Activated CD4-positive, alpha-beta T cell treated with anti-CD3 and anti-CD28 coated beads, Interleukin-2, Interleukin-4, amounts not matched to agents 100 ng/mL and 50 ng/mL, durations not matched to agents 16 hours and 8 hours (primary cell): ENCODE measurements at regions not wholly inside any gene's neighbourhood (a gene's known extent, or its start where the extent isn't known, plus 50 kb on each side); places are given as distances from the start of the nearest gene placed in this dataset.
"Not testable (repeated sequence)": the region's sequence is repeated elsewhere in the genome, so short reads cannot be mapped to it uniquely, and the experiment has no call there.

Experiments
- DNase-seq: peaks from one replicate; pipeline ENCODE4 v3.0.0-alpha.2; 2020; ENCODE audit warnings: low spot score

DNA sequence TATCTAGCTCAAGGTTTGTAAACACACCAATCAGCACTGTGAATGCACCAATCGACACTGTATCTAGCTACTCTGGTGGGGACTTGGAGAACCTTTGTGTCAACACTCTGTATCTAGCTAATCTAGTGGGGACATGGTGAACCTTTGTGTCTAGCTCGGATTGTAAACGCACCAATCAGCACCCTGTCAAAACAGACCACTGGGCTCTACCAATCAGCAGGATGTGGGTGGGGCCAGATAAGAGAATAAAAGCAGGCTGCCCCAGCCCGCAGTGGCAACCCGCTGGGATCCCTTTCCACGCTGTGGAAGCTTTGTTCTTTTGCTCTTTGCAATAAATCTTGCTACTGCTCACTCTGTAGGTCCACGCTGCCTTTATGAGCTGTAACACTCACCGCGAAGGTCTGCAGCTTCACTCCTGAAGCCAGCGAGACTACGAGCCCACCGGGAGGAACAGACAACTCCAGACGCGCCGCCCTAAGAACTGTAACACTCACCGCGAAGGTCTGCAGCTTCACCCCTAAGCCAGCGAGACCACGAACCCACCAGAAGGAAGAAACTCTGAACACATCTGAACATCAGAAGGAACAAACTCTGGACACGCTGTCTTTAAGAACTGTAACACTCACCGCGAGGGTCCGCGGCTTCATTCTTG lies 128.5 kb downstream of the MRPL14 start:
- not testable (repeated sequence) for DNase-seq

GRCh38 chr6:43997990-43998585 lies 129.2 kb downstream of the MRPL14 start:
- DNase-seq: not testable (repeated sequence)

DNA sequence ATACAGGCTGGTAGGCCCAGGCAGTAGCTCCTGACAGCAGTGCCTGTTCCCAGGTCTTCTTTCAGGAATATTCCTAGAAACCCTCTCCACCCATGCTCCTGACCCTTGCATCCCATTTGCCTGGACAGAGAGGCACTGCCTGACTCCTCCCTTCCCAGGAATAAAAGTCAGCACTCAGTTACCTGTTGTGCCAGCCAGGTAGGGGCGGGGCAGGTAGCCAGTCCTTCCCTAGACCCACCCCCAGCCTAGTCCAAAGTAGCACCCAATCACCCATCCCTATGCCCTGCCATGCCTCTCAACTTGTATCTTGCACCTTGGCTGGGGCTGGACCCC lies 129.9 kb downstream of the MRPL14 start:
- no peak for DNase-seq

GRCh38 chr6:43996618-43997344 lies 130.5 kb downstream of the MRPL14 start:
- DNase-seq: no peak

GRCh38 chr6:43995137-43995536 lies 132.1 kb downstream of the MRPL14 start:
- no peak for DNase-seq

DNA sequence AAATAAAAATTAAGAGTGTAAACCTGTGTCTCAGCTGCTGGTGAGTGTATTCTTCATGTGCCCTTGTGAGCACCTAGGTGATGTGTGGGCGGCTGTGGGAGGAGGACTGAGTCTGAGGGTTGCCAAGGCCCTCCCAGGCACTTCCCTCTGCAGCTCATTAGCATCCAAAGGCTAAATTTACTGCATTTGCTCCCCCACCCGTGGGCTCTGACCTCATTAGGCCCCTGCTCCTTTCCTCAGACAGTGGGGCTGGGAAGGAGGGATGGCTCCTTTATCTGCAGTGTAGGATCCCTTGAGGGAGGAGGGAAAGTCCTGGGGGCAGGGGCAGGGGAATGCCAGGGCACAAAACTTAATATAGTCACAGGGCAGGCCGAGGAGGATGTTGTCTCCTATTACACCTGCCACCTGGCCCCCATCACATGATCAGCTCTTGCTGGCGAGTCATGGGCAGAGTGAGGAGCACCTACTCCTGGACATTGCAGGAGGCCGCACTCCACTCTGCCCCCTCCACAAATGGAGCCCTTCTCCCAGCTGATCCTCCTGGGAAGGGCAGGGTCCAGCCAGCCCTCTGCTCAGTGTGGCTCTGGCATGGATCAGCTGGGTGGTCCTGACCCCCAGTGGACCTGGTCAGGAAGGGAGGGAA lies 133.2 kb downstream of the MRPL14 start:
- DNase-seq: no peak

DNA sequence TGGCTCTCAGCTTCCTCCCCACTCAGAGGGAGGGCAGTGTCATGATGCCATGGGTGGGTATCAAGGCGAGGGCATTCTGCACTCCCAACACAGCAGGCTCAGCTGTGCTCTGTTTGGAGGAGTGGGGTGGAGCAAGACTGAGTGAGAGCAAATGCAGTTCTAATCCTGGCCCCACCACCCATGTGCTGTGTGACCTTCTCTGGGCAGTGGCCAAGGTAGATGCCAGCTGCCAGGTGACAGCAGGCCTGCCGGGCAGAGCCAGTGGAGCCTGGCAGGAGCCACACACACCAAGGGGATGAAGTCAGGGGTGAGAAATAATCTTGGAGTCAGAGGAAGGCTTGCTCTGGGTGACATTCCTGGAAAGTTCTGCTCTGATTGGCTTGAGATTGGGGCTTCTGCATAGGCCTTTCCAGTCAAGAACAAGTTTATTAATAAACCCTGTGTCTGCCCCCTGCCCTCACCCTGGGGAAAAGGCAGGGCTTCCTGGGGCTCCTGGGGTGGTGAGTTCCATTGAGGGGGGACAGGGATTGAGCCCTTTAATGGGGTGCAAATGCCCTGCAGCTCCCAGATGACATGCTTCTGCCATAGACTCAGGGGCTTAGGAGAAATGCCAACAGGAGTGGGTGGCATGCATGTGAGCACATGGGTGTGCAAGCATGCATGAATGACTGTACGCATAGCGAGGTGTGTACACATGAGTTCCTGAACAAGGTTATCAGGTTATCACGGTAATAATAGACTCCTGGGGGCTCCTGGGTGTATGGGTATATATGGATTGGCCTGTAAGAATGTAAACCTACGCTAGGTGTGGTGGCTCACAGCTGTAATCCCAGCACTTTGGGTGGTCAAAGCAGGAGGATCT lies 134.2 kb downstream of the MRPL14 start:
- no peak for DNase-seq

DNA sequence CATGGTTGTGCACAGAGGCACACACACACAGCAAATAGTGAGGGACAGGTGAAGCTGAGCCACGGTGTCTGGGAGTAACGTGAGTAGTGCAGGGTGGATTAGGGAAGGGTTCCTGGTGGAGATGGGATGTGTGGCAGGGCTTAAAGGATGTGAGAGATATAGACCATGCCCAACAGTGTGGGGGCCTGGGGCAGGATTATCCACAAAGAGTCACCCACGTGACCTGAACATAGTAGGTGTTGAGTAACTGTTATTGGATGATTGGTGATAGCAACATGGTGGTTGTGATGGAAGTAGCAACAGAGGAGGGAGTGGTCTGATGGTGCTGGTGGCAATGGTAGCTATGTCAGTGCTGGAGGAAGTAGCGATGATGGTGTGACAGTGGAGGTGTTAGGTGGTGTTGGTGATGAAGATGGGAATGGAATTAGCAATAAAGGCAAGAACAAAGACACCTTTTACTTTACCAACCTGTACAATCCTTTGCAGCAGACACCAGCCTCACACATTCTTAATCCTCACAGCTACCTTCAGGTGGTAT lies 135.1 kb downstream of the MRPL14 start:
- no peak for DNase-seq

DNA sequence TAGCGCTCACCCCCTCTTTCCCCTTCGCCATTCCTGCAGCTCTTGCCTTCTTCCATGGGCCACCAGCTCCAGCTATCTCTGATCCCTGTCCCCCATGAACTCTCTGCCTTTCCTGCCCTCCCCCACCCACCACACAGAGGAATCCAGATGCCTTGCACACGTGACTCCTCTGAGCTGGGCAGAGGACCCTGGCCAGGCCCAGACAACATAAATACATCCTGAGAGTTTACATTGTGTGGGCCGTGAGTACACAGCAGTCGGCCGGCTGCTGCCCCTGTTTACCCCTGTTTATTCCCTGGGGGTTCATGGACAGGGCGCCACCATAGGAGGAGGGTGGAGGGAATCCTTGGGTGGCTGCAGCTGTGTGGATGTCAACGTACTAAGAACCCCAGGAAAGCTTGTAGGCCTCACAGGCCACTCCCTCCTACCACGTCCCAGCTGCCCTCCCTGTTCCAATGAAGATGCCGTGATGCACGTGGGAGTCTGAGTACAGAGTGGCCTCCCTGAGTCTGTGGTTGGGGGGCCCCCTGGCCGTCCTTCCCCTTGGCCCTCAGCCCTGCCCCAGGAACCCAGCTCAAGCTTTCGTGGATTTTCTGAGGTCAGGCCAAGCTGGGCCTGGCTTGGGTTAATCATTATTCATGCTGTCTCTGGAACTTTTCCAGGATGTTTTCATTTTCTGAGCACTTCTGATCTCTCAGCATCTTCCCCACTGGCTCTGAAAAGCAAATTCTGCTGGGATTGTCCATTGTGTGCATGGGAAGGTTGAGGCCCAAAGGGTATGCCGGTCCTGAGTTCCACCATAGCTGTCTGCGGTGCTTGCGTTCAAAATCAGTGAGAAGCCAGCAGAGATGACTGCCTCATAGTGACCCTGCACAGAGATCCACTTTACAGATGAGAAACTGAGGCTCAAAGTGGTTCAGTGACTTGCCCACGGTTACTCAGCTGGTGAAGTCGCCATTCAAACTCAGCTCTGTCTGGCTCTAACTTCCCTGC lies 136.3 kb downstream of the MRPL14 start:
- no peak for DNase-seq

DNA sequence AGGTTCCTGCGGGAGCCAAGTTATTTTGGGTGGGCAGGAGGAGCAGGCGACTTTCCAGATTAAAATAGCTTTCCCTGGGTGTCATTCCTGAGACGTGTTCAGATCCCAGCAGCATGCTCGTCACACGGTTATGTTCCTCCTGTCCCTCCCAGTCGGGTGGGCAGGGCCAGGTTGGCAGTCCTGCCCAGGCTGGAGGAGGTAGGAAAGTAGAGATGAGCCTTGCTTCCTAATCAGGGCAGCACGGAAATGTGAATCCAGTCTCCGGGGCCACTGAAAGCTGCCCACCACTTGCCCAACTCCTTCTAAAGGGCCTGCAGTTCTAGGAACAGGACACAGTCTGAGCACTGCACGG lies 137.0 kb downstream of the MRPL14 start:
- DNase-seq: no peak

DNA sequence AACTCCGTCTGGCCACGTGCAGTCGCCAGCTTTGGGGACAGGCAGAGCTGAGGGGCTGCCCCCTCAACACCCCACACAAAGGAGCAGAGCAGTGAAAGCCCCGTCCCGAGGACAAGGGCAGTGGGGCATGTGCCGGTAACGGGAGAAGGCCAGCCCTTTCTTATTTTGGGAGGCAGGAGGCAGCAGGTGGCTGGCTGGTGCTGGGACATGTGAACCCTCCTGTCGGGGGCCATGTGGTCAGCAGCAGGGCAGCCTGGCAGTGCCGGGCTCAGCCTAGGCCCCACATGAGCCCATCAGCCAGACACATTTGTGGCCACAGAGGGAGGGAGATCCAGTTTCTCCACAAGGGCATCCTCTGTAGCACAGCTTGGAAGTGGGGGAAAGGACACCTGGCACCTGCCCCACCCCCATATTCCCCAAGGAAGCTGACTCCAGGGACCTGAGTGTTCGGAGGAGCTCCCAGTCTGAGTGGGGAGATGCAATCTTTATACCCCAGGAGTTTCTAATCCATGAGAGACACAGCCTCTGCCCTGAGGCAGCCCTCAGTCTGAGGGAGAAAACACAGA lies 137.6 kb downstream of the MRPL14 start:
- no peak for DNase-seq

DNA sequence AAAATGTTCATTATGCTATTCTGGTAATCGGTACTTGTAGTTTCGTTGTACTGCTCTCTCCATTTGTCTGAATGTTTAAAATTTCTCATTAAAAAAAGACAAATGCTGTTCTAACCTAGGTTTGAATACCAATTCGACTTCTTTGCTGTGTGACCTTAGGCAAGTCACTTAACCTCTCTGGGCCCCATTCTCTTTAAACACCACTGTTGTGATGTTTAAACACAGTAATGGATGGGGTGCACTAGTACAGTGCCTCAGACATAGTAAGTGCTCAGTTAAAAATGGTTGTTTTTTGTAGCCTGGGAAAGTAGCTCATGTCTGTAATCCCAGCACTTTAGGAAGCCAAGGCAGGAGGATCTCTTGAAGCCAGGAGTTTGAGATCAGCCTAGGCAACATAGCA lies 138.5 kb downstream of the MRPL14 start:
- no peak for DNase-seq

DNA sequence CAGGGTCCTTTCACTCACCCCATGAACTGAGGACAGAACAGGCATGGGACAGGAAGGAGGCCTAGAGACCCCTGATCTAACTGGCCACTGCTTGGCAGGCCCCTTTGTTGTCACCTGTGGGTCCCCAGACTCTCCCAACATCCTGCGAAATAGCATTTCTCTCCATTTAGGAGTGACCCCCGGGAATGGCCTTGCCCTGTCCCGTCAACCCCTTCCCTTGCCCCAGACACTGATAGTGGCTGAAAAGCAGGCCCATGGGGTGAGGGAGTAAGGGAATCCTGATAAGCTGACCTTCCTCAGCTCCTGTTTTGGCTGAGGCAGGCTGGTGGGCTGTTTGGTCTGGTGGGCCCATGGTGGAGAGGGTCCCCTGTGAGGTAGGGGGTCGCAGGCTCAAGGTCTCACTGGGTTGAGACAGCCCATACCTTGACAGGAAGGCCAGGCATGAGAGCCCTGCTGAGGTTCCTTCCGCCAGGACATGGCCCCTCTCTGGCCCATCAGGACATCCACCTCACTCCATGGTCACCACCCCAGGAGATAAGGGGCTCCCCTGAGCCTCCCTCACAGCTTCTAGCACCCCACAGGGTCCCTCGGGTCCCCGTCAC lies 139.3 kb downstream of the MRPL14 start:
- no peak for DNase-seq

GRCh38 chr6:43986177-43986825 lies 141.0 kb downstream of the MRPL14 start:
- DNase-seq: no peak

DNA sequence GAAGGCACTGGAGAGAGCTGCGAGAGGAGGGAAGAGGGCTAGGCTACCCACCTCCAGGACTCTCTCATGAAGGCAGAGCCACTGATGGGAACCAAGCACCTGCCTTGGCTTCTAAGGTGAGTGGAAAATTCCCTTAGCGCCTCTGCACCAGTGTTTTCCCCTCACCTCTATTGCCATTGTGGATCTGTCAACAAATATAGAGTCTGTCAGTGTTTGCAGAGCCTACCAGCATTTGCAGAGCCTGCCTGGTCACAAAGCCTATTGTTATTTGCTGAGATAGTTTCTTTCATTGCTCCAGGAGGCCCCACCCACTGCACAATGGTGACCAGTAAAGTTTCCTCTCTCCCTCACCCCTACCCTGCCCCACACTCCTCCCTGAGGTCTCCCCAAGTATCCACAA lies 141.9 kb downstream of the MRPL14 start:
- no peak for DNase-seq

DNA sequence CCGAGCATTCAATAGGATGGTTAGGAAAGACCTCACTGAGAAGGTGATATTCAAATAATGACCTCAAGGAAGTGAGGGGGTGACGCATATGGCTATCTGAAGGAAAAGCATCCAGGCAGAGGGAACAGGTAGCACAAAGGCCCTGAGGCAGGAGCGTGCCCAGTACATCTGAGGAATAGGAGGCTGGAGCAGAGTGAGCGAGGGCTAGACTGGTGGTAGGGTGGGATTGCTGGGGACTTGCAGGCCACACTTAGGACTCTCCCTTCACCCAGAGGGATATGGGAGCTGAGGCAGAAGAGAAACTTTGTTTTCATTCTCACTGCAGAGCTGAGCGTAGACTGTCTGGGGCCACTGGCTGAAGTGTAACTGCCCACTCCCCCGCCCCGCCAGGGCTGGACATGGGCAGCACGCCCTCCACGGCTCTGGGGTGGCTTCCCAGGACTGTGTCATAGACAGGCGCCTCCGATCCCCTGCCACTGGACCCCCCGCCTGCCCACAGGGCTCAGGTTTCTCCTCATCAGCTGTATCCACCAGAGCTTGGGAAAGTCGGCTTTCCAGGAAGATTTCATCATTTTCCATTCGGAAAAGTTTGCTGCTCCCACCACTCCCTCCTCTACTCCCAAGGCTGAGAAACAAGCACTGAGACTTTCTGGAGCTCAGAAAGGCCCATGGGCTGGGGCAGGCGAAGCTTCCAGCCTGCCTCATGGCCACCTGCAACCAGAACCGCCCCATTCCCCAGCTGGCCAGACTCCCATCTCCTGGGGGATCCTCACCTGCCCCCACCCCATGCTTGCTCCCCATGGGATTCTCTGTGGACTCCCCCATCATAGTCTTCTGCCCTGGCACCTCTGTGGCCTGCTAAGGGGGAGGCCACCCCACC lies 142.6 kb downstream of the MRPL14 start:
- no peak for DNase-seq

GRCh38 chr6:43983632-43984031 lies 143.6 kb downstream of the MRPL14 start:
- DNase-seq: no peak

GRCh38 chr6:43983191-43983590 lies 144.1 kb downstream of the MRPL14 start:
- DNase-seq: no peak
